ENCODE measurements at regions not wholly inside any gene's neighbourhood (a gene's known extent, or its start where the extent isn't known, plus 50 kb on each side); places are given as distances from the start of the nearest gene placed in this dataset.

DNA sequence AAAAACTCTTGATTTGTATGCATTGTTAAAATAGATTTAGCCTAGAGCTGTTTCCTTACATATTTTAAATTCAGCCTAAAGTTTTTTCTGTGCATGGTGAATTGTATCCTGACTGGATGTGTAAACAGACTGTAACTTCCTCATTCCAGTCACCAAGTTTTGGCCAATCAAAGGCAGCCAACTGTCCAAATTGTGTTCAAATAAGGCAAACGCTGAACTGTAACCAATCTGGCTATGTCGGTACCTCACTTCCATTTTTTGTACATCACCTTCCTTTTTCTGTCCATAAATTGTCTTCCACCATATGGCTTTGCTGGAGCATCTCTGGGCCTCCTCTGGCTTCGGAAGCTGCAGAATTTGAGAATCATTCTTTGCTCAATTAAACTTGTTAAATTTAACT, 1921.9 kb upstream of the SEL1L start:
- TF ChIP-seq POLR2AphosphoS5 (IDR thresholded peaks at IDR 0.05; ENCODE audit: low read depth, low read length) (no peak), POLR2A (IDR thresholded peaks at IDR 0.05; ENCODE audit: low read depth, low read length) (no peak), TAF1 (IDR thresholded peaks at IDR 0.05; ENCODE audit: low read depth, low read length) (no peak), POU2F2 (IDR thresholded peaks at IDR 0.05; ENCODE audit: low read depth, low read length) (no peak), SPI1 (IDR thresholded peaks at IDR 0.05; ENCODE audit: low read depth, low read length) (no peak)

Data from GM12891 (cell line).